ENCODE measurements at regions not wholly inside any gene's neighbourhood (a gene's known extent, or its start where the extent isn't known, plus 50 kb on each side); places are given as distances from the start of the nearest gene placed in this dataset.
"Not testable (repeated sequence)": the region's sequence is repeated elsewhere in the genome, so short reads cannot be mapped to it uniquely, and the experiment has no call there.

DNA sequence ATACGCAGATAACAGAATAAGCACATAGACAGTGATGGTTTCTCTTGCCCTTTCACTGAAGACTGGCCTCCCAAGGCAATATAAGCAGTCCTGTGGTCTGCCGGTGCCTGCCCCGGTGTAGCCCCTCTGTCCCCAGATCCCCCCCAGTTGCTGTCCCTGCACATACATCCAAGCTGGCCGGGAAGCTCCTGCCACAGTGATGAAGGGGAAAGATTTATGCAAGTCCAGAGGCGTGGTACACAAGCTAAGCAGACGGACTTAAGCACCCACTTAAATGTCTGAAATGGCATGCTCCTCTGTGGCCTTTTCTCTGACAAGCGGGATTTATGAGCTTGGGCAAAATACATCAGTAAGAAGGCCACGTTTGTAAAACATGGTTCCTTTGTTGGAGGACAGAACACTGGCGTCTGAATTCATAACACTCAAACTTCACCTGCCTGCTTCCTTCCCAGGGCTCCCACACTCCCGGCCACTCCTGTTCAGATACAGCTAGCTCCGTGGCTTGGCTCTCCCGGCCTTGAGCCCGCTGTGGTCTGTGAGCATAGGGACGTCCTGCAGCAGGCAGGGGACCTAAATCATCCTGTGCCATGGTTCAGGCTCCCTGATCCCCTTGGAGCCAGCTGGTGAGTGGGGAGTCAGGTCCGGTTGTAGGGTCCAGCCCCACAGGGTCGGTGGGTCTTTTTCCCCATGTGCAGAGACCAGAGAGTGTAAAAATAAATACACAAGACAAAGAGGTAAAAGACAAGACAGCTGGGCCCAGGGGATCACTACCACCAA, 61.7 kb upstream of the PPP2R2D start:
- no peak overlapping the region for H3K4me3 ChIP-seq (ENCODE audit: insufficient read depth, low read depth, low read length)
- H3K36me3 ChIP-seq (replicated peaks; ENCODE audit: control insufficient read depth, insufficient read depth, low read length), result no peaks in the 10 kb centered on the region
- H3K27me3 ChIP-seq (ENCODE audit: control insufficient read depth, insufficient read depth, low read length), result no peaks in the 10 kb centered on the region
- DNase-seq, result no peak

DNA sequence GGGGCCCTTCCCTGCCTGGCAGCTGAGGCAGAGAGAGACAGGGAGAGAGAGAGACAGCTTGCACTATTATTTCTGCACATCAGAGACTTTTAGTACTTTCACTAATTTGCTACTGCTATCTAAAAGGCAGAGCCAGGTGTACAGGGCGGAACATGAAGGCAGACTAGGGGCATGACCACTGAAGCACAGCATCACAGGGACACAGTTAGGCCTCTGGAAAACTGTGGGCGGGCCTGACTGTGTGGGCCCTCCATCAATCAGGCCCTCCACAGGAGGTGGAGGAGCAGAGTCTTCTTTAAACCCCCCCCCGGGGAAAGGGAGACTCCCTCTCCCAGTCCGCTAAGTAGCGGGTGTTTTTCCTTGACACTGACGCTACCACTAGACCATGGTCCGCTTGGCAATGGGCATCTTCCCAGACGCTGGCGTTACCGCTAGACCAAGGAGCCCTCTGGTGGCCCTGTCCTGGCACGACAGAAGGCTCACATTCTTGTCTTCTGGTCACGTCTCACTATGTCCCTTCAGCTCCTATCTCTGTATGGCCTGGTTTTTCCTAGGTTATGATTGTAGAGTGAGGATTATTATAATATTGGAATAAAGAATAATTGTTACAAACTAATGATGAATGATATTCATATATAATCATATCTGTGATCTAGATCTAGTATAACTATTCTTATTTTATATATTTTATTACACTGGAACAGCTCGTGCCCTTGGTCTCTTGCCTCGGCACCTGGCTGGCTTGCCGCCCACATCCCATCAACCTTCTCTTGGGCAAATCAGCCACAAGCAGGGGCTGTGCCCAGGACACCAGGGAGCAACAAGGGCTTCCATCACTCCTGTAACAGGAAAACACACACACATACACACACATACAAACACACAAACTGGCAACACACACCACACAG, 60.7 kb upstream of the PPP2R2D start:
- H3K27me3 ChIP-seq (ENCODE audit: control insufficient read depth, insufficient read depth, low read length); H3K4me3 ChIP-seq (ENCODE audit: insufficient read depth, low read depth, low read length); DNase-seq; H3K36me3 ChIP-seq (replicated peaks; ENCODE audit: control insufficient read depth, insufficient read depth, low read length): not testable (repeated sequence)

GRCh38 chr10:131840788-131841118, 60.1 kb upstream of the PPP2R2D start:
- no peak for DNase-seq
- Histone ChIP-seq H3K27me3 (ENCODE audit: control insufficient read depth, insufficient read depth, low read length) (no peaks in the 10 kb centered on the region), H3K36me3 (replicated peaks; ENCODE audit: control insufficient read depth, insufficient read depth, low read length) (no peaks in the 10 kb centered on the region), H3K4me3 (ENCODE audit: insufficient read depth, low read depth, low read length) (no peak overlapping the region)

GRCh38 chr10:131841131-131841660, 59.6 kb upstream of the PPP2R2D start:
- DNase-seq, result no peak
- no peak overlapping the region for H3K4me3 ChIP-seq (ENCODE audit: insufficient read depth, low read depth, low read length)

DNA sequence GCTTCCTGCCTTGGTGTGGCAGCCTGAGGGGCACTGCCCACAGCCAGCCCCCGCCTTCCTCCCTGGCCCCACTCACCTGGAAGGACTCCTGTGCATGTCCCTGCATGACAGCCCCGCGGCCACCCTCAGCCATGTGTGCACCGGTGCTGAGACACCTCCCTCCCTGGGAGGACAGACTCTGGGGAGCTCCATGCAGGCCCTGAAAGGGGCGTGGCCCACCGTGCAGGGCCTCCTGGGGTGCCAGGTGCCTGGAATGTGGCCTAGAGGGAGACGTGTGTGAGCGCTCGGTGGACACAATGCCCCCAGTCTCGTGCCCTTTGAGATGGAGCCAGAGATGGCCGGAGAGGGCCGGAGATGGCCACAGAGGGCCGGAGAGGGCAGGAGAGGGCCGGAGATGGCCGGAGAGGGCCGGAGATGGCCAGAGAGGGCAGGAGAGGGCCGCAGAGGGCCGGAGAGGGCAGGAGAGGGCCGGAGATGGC, 59.1 kb upstream of the PPP2R2D start:
- Histone ChIP-seq H3K36me3 (replicated peaks; ENCODE audit: control insufficient read depth, insufficient read depth, low read length) (no peaks in the 10 kb centered on the region), H3K4me3 (ENCODE audit: insufficient read depth, low read depth, low read length) (no peak overlapping the region), H3K27me3 (ENCODE audit: control insufficient read depth, insufficient read depth, low read length) (no peaks in the 10 kb centered on the region)
- DNase-seq, result peak; percentile 79

More at GRCh38 chr10:131841131-131841660, 59.6 kb upstream of the PPP2R2D start:
- Histone ChIP-seq H3K36me3 (replicated peaks; ENCODE audit: control insufficient read depth, insufficient read depth, low read length) (no peaks in the 10 kb centered on the region), H3K27me3 (ENCODE audit: control insufficient read depth, insufficient read depth, low read length) (no peaks in the 10 kb centered on the region)

DNA sequence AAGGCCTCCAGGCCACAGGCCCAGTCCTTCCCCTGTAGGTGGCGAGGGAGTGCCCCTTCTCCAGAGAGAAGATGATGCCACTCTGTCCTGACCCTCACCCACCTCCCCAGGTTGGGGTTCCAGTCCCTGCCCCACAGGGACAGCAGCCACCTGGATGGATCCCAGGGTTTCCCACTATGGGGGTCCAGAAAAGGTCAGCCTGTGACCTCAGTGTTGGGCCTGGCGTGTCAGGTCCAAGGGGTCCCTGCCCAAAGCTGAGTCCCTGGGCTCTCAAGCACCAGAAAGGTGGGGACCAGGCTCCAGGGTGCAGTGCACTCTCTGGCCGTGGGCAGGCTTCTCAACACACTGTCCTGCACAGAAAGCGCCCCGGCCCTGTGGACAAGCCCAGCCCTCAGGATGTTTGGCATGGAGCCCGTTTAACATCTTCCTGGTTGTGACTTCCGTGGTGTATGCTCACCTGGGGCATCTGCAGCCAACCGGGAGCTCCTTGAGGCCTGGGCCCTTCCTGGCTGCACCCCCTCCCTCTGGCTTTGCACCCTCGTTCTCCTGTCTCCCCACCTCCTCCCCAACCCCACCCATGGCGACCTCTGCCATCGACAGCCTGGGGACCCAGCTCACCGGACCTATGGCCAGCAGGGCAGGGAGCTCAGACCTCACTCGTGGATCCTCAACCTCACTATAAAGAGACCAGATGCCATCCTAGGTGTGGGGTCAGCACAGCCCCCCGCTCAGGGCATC, 58.3 kb upstream of the PPP2R2D start:
- no peaks in the 10 kb centered on the region for H3K27me3 ChIP-seq (ENCODE audit: control insufficient read depth, insufficient read depth, low read length)
- no peak for DNase-seq
- H3K4me3 ChIP-seq (ENCODE audit: insufficient read depth, low read depth, low read length), result no peak overlapping the region
- no peaks in the 10 kb centered on the region for H3K36me3 ChIP-seq (replicated peaks; ENCODE audit: control insufficient read depth, insufficient read depth, low read length)

GRCh38 chr10:131843089-131843595, 57.7 kb upstream of the PPP2R2D start:
- Histone ChIP-seq H3K4me3 (ENCODE audit: insufficient read depth, low read depth, low read length) (no peak overlapping the region), H3K27me3 (ENCODE audit: control insufficient read depth, insufficient read depth, low read length) (no peaks in the 10 kb centered on the region), H3K36me3 (replicated peaks; ENCODE audit: control insufficient read depth, insufficient read depth, low read length) (no peaks in the 10 kb centered on the region)
- no peak for DNase-seq

- no peak for DNase-seq
- no peaks in the 10 kb centered on the region for H3K36me3 ChIP-seq (replicated peaks; ENCODE audit: control insufficient read depth, insufficient read depth, low read length)
- H3K27me3 ChIP-seq (ENCODE audit: control insufficient read depth, insufficient read depth, low read length), result no peaks in the 10 kb centered on the region
- H3K4me3 ChIP-seq (ENCODE audit: insufficient read depth, low read depth, low read length), result no peak overlapping the region
Measured at GRCh38 chr10:131843881-131844284, 56.9 kb upstream of the PPP2R2D start.

GRCh38 chr10:131844529-131845084, 56.2 kb upstream of the PPP2R2D start:
- Histone ChIP-seq H3K4me3 (ENCODE audit: insufficient read depth, low read depth, low read length) (no peak overlapping the region), H3K36me3 (replicated peaks; ENCODE audit: control insufficient read depth, insufficient read depth, low read length) (no peaks in the 10 kb centered on the region), H3K27me3 (ENCODE audit: control insufficient read depth, insufficient read depth, low read length) (no peaks in the 10 kb centered on the region)
- no peak for DNase-seq

GRCh38 chr10:131845505-131846239, 55.1 kb upstream of the PPP2R2D start:
- H3K4me3 ChIP-seq (ENCODE audit: insufficient read depth, low read depth, low read length), result no peak overlapping the region
- no peak for DNase-seq

DNA sequence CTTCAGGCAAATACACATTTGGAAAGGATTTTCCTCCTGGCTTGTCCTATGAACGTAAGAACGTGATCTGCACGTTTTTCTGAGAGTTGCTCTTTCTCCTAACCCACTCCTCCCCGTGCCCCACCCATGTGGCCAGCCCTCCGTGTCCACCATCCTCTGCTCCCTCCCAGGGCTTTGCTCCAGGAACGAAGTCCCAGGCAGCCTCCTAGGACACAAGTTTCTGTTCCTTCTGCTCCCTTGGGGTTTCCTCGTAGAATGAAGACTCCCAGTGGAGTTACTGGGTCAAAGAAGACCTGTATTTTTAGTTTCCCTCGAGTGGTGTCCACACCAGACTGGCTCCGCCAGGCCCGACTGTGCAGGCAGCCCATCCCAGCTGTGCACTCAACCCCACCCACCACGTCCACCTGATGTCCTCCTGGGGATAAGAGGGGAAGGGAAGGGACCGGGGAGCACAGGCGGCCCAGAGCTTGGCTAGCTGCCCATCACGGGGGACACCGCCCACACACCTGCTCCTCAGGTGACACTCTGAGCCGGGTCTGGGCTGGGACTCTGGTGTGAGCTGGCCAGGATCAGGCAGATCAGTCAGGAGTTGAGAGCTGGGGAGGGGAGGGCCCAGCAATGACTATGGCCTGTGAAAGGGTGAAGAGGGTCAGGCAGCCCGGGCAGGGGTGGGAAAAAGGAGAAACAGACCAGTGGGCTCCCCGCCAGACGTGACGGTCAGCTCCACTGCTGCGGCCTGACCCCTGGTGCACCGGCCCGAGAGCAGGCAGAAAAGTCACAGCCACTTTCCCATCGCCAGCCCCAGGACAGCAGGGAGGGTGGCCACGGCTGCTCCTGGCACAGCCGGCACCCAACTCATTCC, 54.3 kb upstream of the PPP2R2D start:
- no peaks in the 10 kb centered on the region for H3K27me3 ChIP-seq (ENCODE audit: control insufficient read depth, insufficient read depth, low read length)
- no peak overlapping the region for H3K4me3 ChIP-seq (ENCODE audit: insufficient read depth, low read depth, low read length)
- no peak for DNase-seq
- no peaks in the 10 kb centered on the region for H3K36me3 ChIP-seq (replicated peaks; ENCODE audit: control insufficient read depth, insufficient read depth, low read length)

More at GRCh38 chr10:131845505-131846239, 55.1 kb upstream of the PPP2R2D start:
- Histone ChIP-seq H3K36me3 (replicated peaks; ENCODE audit: control insufficient read depth, insufficient read depth, low read length) (no peaks in the 10 kb centered on the region), H3K27me3 (ENCODE audit: control insufficient read depth, insufficient read depth, low read length) (no peaks in the 10 kb centered on the region)

DNA sequence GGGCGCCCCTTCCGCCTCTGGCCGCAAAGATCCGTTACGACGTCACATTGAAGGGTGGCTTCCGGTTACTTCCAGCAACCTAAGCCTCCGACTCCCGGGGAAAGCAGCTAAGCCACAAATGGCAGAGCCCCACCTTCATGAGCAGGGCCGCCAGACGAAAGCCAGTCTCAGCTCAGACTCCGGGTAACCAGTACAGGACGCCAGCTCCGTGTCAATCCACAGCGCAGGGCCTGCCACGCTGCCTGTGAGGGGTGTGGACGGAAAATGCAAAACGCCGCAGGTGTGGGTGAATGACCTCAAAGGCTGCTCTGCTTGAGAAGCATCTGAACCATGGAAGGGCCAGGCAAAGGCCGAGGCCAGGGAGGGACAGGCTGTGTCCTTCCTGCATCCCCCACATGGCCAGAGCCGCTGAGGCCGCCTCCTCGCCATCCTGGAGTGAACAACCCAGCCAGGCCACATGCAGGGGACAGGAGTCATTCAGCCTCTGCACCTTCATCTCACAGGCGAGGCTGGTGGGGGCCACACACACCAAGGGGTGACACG, 53.5 kb upstream of the PPP2R2D start:
- DNase-seq, result no peak
- no peaks in the 10 kb centered on the region for H3K27me3 ChIP-seq (ENCODE audit: control insufficient read depth, insufficient read depth, low read length)
- H3K36me3 ChIP-seq (replicated peaks; ENCODE audit: control insufficient read depth, insufficient read depth, low read length), result no peaks in the 10 kb centered on the region
- no peak overlapping the region for H3K4me3 ChIP-seq (ENCODE audit: insufficient read depth, low read depth, low read length)
